Vagina (tissue), 2 donors: ENCODE measurements at regions not wholly inside any gene's neighbourhood (a gene's known extent, or its start where the extent isn't known, plus 50 kb on each side); places are given as distances from the start of the nearest gene placed in this dataset.

Experiments
- CTCF ChIP-seq, 3 experiments: fragments of 450-650 bp in 2 of 3; fragments of 200-600 bp in 1 of 3; sonication (generic) in 1 of 3; IDR thresholded peaks; one replicate each; pipeline ENCODE4 v1.5.1; 2017 to 2019; ENCODE audit warnings: antibody characterized with exemption in 3 of 3, mild to moderate bottlenecking in 2 of 3, moderate library complexity in 2 of 3
- POLR2A ChIP-seq, 2 donors: fragments of 450-650 bp; IDR thresholded peaks; one replicate each; pipeline ENCODE4 v1.6.1; 2017; ENCODE audit warnings: antibody characterized with exemption in 2 of 2, mild to moderate bottlenecking in 2 of 2, moderate library complexity in 2 of 2
- POLR2AphosphoS5 ChIP-seq, 2 donors: sonication (generic); formaldehyde crosslinking; IDR thresholded peaks; one replicate each; pipeline ENCODE4 v1.9.0; 2017; ENCODE audit warnings: antibody characterized with exemption in 2 of 2, mild to moderate bottlenecking in 2 of 2, low read depth in 1 of 2; ENCODE audit not compliant: insufficient read depth in 1 of 2

GRCh38 chr1:219289171-219289570 lies 115.5 kb downstream of the LYPLAL1 start:
- TF ChIP-seq CTCF (IDR thresholded peaks at IDR 0.05) (no peak), POLR2A (IDR thresholded peaks at IDR 0.05) (no peak), POLR2AphosphoS5 (IDR thresholded peaks at IDR 0.05; ENCODE audit: insufficient read depth in 1 of 2, low read depth in 1 of 2) (no peak)
